Loucy (cell line): ENCODE measurements at regions not wholly inside any gene's neighbourhood (a gene's known extent, or its start where the extent isn't known, plus 50 kb on each side); places are given as distances from the start of the nearest gene placed in this dataset.
"Not testable (repeated sequence)": the region's sequence is repeated elsewhere in the genome, so short reads cannot be mapped to it uniquely, and the experiment has no call there.

Experiments
- CTCF ChIP-seq: fragments of 200-600 bp; sonication (generic); conservative IDR thresholded peaks from 2 replicates; pipeline ENCODE4 v1.5.1; 2014; ENCODE audit warnings: mild to moderate bottlenecking, antibody characterized with exemption, low read length
- EZH2phosphoT487 ChIP-seq: fragments of 200-600 bp; IDR thresholded peaks from 2 replicates; pipeline ENCODE4 v1.6.1; 2018; ENCODE audit warnings: antibody characterized with exemption, mild to moderate bottlenecking, moderate library complexity, borderline replicate concordance

GRCh38 chr22:16696900-16697299, 104.3 kb upstream of the CCT8L2 start:
- not testable (repeated sequence) for TF ChIP-seq CTCF, EZH2phosphoT487
